SHP77 (cell line): ENCODE measurements at regions not wholly inside any gene's neighbourhood (a gene's known extent, or its start where the extent isn't known, plus 50 kb on each side); places are given as distances from the start of the nearest gene placed in this dataset.

ENCODE experiments used
- DNase-seq, 2 experiments: peaks; one replicate each; lab custom pipeline; 2025; lab: John Stamatoyannopoulos, UW

GRCh38 chr5:155839251-155840037 lies 487.5 kb upstream of the SGCD start:
- DNase-seq = peak; percentile 70 to 85

GRCh38 chr5:155844542-155844941 lies 482.4 kb upstream of the SGCD start:
- DNase-seq = no peak

GRCh38 chr5:155850370-155850769 lies 476.6 kb upstream of the SGCD start:
- peak; percentile 55 to 57 for DNase-seq

GRCh38 chr5:155866971-155867370 lies 460.0 kb upstream of the SGCD start:
- DNase-seq = no peak

GRCh38 chr5:155867522-155868088 lies 459.4 kb upstream of the SGCD start:
- no peak for DNase-seq

- DNase-seq = no peak
Measured at GRCh38 chr5:155870636-155871035, 456.3 kb upstream of the SGCD start.

GRCh38 chr5:155871623-155872022 lies 455.3 kb upstream of the SGCD start:
- no peak for DNase-seq

- DNase-seq = no peak
Measured at GRCh38 chr5:155872629-155873220, 454.2 kb upstream of the SGCD start.

- no peak for DNase-seq
Measured at GRCh38 chr5:155878991-155879575, 447.9 kb upstream of the SGCD start.

GRCh38 chr5:155884041-155884440 lies 442.9 kb upstream of the SGCD start:
- no peak for DNase-seq

- DNase-seq = no peak
Measured at GRCh38 chr5:155885199-155885598, 441.8 kb upstream of the SGCD start.

- DNase-seq = no peak
Measured at GRCh38 chr5:155886311-155887031, 440.5 kb upstream of the SGCD start.

GRCh38 chr5:155895484-155895883 lies 431.5 kb upstream of the SGCD start:
- no peak for DNase-seq

GRCh38 chr5:155897761-155898160 lies 429.2 kb upstream of the SGCD start:
- DNase-seq = no peak

GRCh38 chr5:155898284-155898683 lies 428.7 kb upstream of the SGCD start:
- no peak for DNase-seq

- no peak for DNase-seq
Measured at GRCh38 chr5:155903791-155904190, 423.2 kb upstream of the SGCD start.

GRCh38 chr5:155905364-155905763 lies 421.6 kb upstream of the SGCD start:
- no peak for DNase-seq

GRCh38 chr5:155906046-155906445 lies 420.9 kb upstream of the SGCD start:
- DNase-seq = no peak

- DNase-seq = no peak
Measured at GRCh38 chr5:155908543-155908942, 418.4 kb upstream of the SGCD start.

GRCh38 chr5:155912291-155912690 lies 414.7 kb upstream of the SGCD start:
- no peak for DNase-seq

- no peak for DNase-seq
Measured at GRCh38 chr5:155914766-155915165, 412.2 kb upstream of the SGCD start.

- DNase-seq = no peak
Measured at GRCh38 chr5:155915601-155916000, 411.4 kb upstream of the SGCD start.
